HG03354 (cell line): ENCODE measurements at regions not wholly inside any gene's neighbourhood (a gene's known extent, or its start where the extent isn't known, plus 50 kb on each side); places are given as distances from the start of the nearest gene placed in this dataset.

Source experiments
- ATAC-seq: cut with Tn5 transposase; IDR thresholded peaks from one replicate; pipeline ENCODE4 v1.9.1; 2021; ENCODE audit warnings: mild to moderate bottlenecking; ENCODE audit not compliant: unreplicated experiment, poor library complexity, severe bottlenecking

- no peak for ATAC-seq
Observed at GRCh38 chr11:26943636-26944035, 50.3 kb upstream of the FIBIN start.
